Neural cell (in vitro differentiated cells): ENCODE measurements at regions not wholly inside any gene's neighbourhood (a gene's known extent, or its start where the extent isn't known, plus 50 kb on each side); places are given as distances from the start of the nearest gene placed in this dataset.

Experiments
- H2AFZ ChIP-seq: fragments of 200-600, 300-800 bp; sonication (generic), shearing (Covaris generic); 2 replicates; pipeline ENCODE4 v1.6.0; 2014; ENCODE audit warnings: low read depth, mild to moderate bottlenecking, antibody characterized with exemption, low read length, moderate library complexity
- H3F3A ChIP-seq: fragments of 200-600 bp; shearing (Covaris generic); 2 replicates; pipeline ENCODE4 v1.6.1; 2016; ENCODE audit warnings: mild to moderate bottlenecking, moderate library complexity, mixed read lengths, antibody characterized with exemption, low read length; ENCODE audit not compliant: insufficient read depth, poor library complexity, severe bottlenecking
- H3K27ac ChIP-seq: fragments of 200-600, 300-800 bp; sonication (generic), shearing (Covaris generic); 2 replicates; pipeline ENCODE4 v1.5.1; 2014; ENCODE audit warnings: mild to moderate bottlenecking, low read length, moderate library complexity
- H3K27me3 ChIP-seq: fragments of 300-800, 200-600 bp; sonication (generic), shearing (Covaris generic); 2 replicates; pipeline ENCODE4 v1.6.0; 2014; ENCODE audit warnings: mild to moderate bottlenecking, low read depth, low read length, moderate library complexity; ENCODE audit not compliant: insufficient read depth
- H3K36me3 ChIP-seq: fragments of 300-800, 200-600 bp; sonication (generic), shearing (Covaris generic); 2 replicates; pipeline ENCODE4 v1.5.1; 2014; ENCODE audit warnings: mild to moderate bottlenecking, antibody characterized with exemption, low read length, moderate library complexity; ENCODE audit not compliant: insufficient read depth
- H3K4me2 ChIP-seq: fragments of 300-800, 200-600 bp; sonication (generic), shearing (Covaris generic); 2 replicates; pipeline ENCODE4 v1.6.0; 2014; ENCODE audit warnings: mild to moderate bottlenecking, low read length
- H3K4me3 ChIP-seq: fragments of 300-800, 200-600 bp; sonication (generic), shearing (Covaris generic); 2 replicates; pipeline ENCODE4 v1.5.1; 2014; ENCODE audit warnings: mild to moderate bottlenecking, low read length, moderate library complexity
- H3K79me2 ChIP-seq: fragments of 200-600 bp; shearing (Covaris generic); replicated peaks from 2 replicates; pipeline ENCODE4 v1.6.0; 2014; ENCODE audit warnings: mild to moderate bottlenecking, low read length, moderate library complexity; ENCODE audit not compliant: insufficient read depth
- H3K9ac ChIP-seq: fragments of 300-800, 200-600 bp; sonication (generic), shearing (Covaris generic); 2 replicates; pipeline ENCODE4 v1.6.1; 2016; ENCODE audit warnings: mild to moderate bottlenecking, low read length, mixed read lengths
- H3K9me2 ChIP-seq: fragments of 200-600 bp; shearing (Covaris generic); 2 replicates; pipeline ENCODE4 v1.6.1; 2016; ENCODE audit warnings: mild to moderate bottlenecking, low read length, mixed read lengths; ENCODE audit not compliant: insufficient read depth
- H3K9me3 ChIP-seq: fragments of 200-600, 300-800 bp; sonication (generic), shearing (Covaris generic); 2 replicates; pipeline ENCODE4 v1.6.1; 2016; ENCODE audit warnings: mild to moderate bottlenecking, mixed run types, low read length, moderate library complexity, mixed read lengths
- H4K20me1 ChIP-seq: fragments of 200-600 bp; shearing (Covaris generic); 2 replicates; pipeline ENCODE4 v1.6.1; 2016; ENCODE audit warnings: mild to moderate bottlenecking, mixed run types; ENCODE audit not compliant: insufficient read depth
- CTCF ChIP-seq: fragments of 450-650 bp; IDR thresholded peaks from 2 replicates; pipeline ENCODE4 v1.5.1; 2014; ENCODE audit warnings: antibody characterized with exemption, mild to moderate bottlenecking, moderate library complexity; ENCODE audit not compliant: poor library complexity, severe bottlenecking
- EP300 ChIP-seq: fragments of 450-650 bp; conservative IDR thresholded peaks from 2 replicates; pipeline ENCODE4 v1.6.1; 2014; ENCODE audit warnings: antibody characterized with exemption, mild to moderate bottlenecking, moderate library complexity; ENCODE audit not compliant: poor library complexity, severe bottlenecking
- EZH2 ChIP-seq: fragments of 200-600, 300-800 bp; shearing (Covaris generic), sonication (generic); IDR thresholded peaks from 2 replicates; pipeline ENCODE4 v1.6.1; 2014; ENCODE audit warnings: antibody characterized with exemption, low read length, borderline replicate concordance, mild to moderate bottlenecking; ENCODE audit not compliant: insufficient read depth, poor library complexity, severe bottlenecking
- MXI1 ChIP-seq: fragments of 450-650 bp; conservative IDR thresholded peaks from 2 replicates; pipeline ENCODE4 v1.6.1; 2014; ENCODE audit warnings: antibody characterized with exemption, mild to moderate bottlenecking; ENCODE audit not compliant: poor library complexity, severe bottlenecking
- POLR2AphosphoS5 ChIP-seq: IDR thresholded peaks from 2 replicates; pipeline ENCODE4 v1.6.1; 2012
- REST ChIP-seq: IDR thresholded peaks from 2 replicates; pipeline ENCODE4 v1.6.1; 2012; ENCODE audit warnings: borderline replicate concordance
- TAF1 ChIP-seq: IDR thresholded peaks from 2 replicates; pipeline ENCODE4 v1.6.1; 2012; ENCODE audit warnings: low read depth

- Histone ChIP-seq H3K36me3 (no peaks in the 10 kb centered on the region), H3K27me3 (no peaks in the 10 kb centered on the region), H4K20me1 (no peaks in the 10 kb centered on the region), H3K4me3 (no peak overlapping the region), H3K79me2 (no peaks in the 10 kb centered on the region), H3F3A (no peaks in the 10 kb centered on the region), H2AFZ (no peak overlapping the region), H3K27ac (no peak overlapping the region), H3K9me2 (no peaks in the 10 kb centered on the region), H3K4me2 (no peak overlapping the region), H3K9ac (no peak overlapping the region), H3K9me3 (no peaks in the 10 kb centered on the region)
- TF ChIP-seq MXI1 (no peak), CTCF (no peak), TAF1 (no peak)
Observed at GRCh38 chr7:52920977-52921376, 114.5 kb upstream of the POM121L12 start.

GRCh38 chr7:52917982-52918578, 117.4 kb upstream of the POM121L12 start:
- Histone ChIP-seq H2AFZ (no peak overlapping the region), H3K36me3 (no peaks in the 10 kb centered on the region), H3K4me2 (no peak overlapping the region), H3K9me3 (no peaks in the 10 kb centered on the region), H3K9me2 (no peaks in the 10 kb centered on the region), H3K79me2 (no peaks in the 10 kb centered on the region), H3F3A (no peaks in the 10 kb centered on the region), H3K27ac (no peak overlapping the region), H4K20me1 (no peaks in the 10 kb centered on the region), H3K4me3 (no peak overlapping the region), H3K27me3 (no peaks in the 10 kb centered on the region), H3K9ac (no peak overlapping the region)
- TF ChIP-seq EP300 (no peak), EZH2 (no peak), POLR2AphosphoS5 (no peak), REST (no peak), CTCF (no peak), MXI1 (no peak)
